SU-DHL-6 (cell line): ENCODE measurements at regions not wholly inside any gene's neighbourhood (a gene's known extent, or its start where the extent isn't known, plus 50 kb on each side); places are given as distances from the start of the nearest gene placed in this dataset.

Source experiments
- EZH2phosphoT487 ChIP-seq: fragments of 200-600 bp; sonication (generic), shearing (Covaris generic); conservative IDR thresholded peaks from 2 replicates; pipeline ENCODE4 v1.6.1; 2018; ENCODE audit warnings: mild to moderate bottlenecking, antibody characterized with exemption, low read length, moderate library complexity, mixed read lengths
- TF ChIP-seq, protein P1 (sequence below): fragments of 200-600 bp; sonication (generic); IDR thresholded peaks from one replicate; pipeline ENCODE4 v1.5.1; 2017; ENCODE audit warnings: antibody characterized with exemption, mild to moderate bottlenecking, low read length, moderate library complexity; ENCODE audit not compliant: insufficient read depth, poor library complexity, severe bottlenecking

DNA sequence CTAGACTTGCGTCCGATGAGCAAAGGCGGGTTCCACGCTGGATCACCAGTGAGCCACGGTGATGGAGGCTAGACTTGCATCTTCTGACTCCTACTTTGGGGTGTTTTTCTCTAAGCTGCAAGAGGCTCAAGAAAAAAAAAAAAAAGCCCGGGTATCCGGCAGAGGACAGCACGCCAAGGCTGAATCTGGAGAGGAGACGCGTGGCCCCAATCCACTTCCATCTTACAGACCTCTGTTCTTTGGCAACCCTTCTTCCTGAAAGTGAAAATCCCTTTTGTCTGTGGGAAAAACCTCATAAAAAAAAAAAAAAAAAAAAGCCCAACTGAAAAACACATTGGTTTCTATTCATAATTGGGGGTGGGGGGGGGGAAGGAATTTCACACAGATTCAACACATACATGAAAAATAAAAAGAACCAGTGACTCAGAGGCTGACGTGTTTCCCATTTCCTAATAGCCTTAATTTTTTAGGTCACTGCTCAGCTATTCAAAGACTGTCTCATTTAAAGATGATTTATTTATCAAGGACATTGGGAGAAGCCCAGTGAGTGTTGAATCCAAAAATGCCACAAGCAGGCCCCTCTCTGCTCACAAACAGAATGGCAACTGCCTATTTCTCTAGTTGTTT, 258.3 kb downstream of the FOXL1 start:
- TF ChIP-seq, protein P1, sequence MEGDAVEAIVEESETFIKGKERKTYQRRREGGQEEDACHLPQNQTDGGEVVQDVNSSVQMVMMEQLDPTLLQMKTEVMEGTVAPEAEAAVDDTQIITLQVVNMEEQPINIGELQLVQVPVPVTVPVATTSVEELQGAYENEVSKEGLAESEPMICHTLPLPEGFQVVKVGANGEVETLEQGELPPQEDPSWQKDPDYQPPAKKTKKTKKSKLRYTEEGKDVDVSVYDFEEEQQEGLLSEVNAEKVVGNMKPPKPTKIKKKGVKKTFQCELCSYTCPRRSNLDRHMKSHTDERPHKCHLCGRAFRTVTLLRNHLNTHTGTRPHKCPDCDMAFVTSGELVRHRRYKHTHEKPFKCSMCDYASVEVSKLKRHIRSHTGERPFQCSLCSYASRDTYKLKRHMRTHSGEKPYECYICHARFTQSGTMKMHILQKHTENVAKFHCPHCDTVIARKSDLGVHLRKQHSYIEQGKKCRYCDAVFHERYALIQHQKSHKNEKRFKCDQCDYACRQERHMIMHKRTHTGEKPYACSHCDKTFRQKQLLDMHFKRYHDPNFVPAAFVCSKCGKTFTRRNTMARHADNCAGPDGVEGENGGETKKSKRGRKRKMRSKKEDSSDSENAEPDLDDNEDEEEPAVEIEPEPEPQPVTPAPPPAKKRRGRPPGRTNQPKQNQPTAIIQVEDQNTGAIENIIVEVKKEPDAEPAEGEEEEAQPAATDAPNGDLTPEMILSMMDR: no peak
- no peak for TF ChIP-seq EZH2phosphoT487
